Adrenal gland (tissue), 9 donors: ENCODE measurements at regions not wholly inside any gene's neighbourhood (a gene's known extent, or its start where the extent isn't known, plus 50 kb on each side); places are given as distances from the start of the nearest gene placed in this dataset.

Experiments used
- DNase-seq, 7 donors: peaks; one replicate each; pipeline ENCODE4 v3.0.0-alpha.2; 2019 to 2020
- H3K27ac ChIP-seq, 5 donors: fragments of 200-600 bp; sonication (generic) in 4 of 5; 1 replicate in 3 of 5; 2 replicates in 2 of 5; pipeline versions ENCODE4 v1.5.1 to v1.8.0; 2016 to 2020; ENCODE audit warnings: mild to moderate bottlenecking in 1 of 5
- H3K27me3 ChIP-seq: fragments of 200-600 bp; 2 replicates; pipeline ENCODE4 v1.8.0; 2021
- H3K36me3 ChIP-seq, 2 donors: fragments of 200-600 bp; replicated peaks in 1 of 2; 1 replicate in 1 of 2; 2 replicates in 1 of 2; pipeline versions ENCODE4 v1.5.1 to v1.8.0; 2018 to 2022
- H3K4me1 ChIP-seq, 2 donors: fragments of 200-600 bp; replicated peaks in 1 of 2; 1 replicate in 1 of 2; 2 replicates in 1 of 2; pipeline versions ENCODE4 v1.5.1 to v1.8.0; 2018 to 2021
- H3K4me3 ChIP-seq, 4 donors: fragments of 200-600 bp; sonication (generic) in 3 of 4; one replicate each; pipeline ENCODE4 v1.5.1; 2016 to 2018
- H3K9me3 ChIP-seq, 3 donors: fragments of 200-600 bp; sonication (generic) in 1 of 3; replicated peaks in 1 of 3; 1 replicate in 2 of 3; 2 replicates in 1 of 3; pipeline versions ENCODE4 v1.5.1 to v1.8.0; 2016 to 2021
- CTCF ChIP-seq, 6 experiments: fragments of 450-650 bp in 4 of 6; fragments of 200-600 bp in 2 of 6; sonication (generic) in 1 of 6; IDR thresholded peaks; 1 replicate in 5 of 6; 2 replicates in 1 of 6; pipeline versions ENCODE4 v1.5.1 to v1.8.0; 2016 to 2021; ENCODE audit warnings: antibody characterized with exemption in 6 of 6, mild to moderate bottlenecking in 2 of 6, moderate library complexity in 1 of 6
- POLR2A ChIP-seq, 2 donors: fragments of 450-650 bp; IDR thresholded peaks; one replicate each; pipeline ENCODE4 v1.6.1; 2017; ENCODE audit warnings: antibody characterized with exemption in 2 of 2, mild to moderate bottlenecking in 2 of 2, moderate library complexity in 1 of 2
- WGBS, 4 donors: extraction: QIAGEN DNeasy Blood & Tissue Kit in 2 of 4; methylation state at CpG; one replicate each; pipeline versions ENCODE4 v1.1.5 to v1.1.7; 2013 to 2017; 5-methylcytosine and 5-hydroxymethylcytosine counted together
- intact Hi-C, 2 donors: fragments of 100-400 bp; cut with DNase I; formaldehyde crosslinking; loops; one replicate each; pipeline versions ENCODE4 v1.14.1 to v1.15.0; 2022 to 2023
- donor health status: healthy with polysubstance abuse.
- donor health status: Bipolar disorder and iron deficiency.
- donor health status: DM: yes; HTN: yes; CAD: no.
- donor health status: DM: no; HTN: no; CAD: no.
- donor health status: DM: no; HTN: no; CAD: no.

GRCh38 chr4:151896880-151897279, 136.1 kb upstream of the GATB start:
- Histone ChIP-seq H3K4me3 (no peak overlapping the region), H3K36me3 (no peaks in the 10 kb centered on the region), H3K4me1 (no peaks in the 10 kb centered on the region), H3K9me3 (no peaks in the 10 kb centered on the region), H3K27ac (no peak overlapping the region), H3K27me3 (no peaks in the 10 kb centered on the region)
- TF ChIP-seq CTCF (IDR thresholded peaks at IDR 0.05) (no peak), POLR2A (IDR thresholded peaks at IDR 0.05) (no peak)
- intact Hi-C loops, result no loop called here
- 70 to 100% (median 97%) methylated on average over 1 to 2 of the region's 2 CpGs for WGBS, 4 donors
- no peak for DNase-seq

- Histone ChIP-seq H3K4me1 (no peaks in the 10 kb centered on the region), H3K9me3 (no peaks in the 10 kb centered on the region), H3K36me3 (no peaks in the 10 kb centered on the region), H3K27ac (no peak overlapping the region), H3K27me3 (no peaks in the 10 kb centered on the region), H3K4me3 (no peak overlapping the region)
- WGBS, 4 donors, result 84 to 97% (median 91%) methylated on average over 3 of the region's 3 CpGs
- TF ChIP-seq CTCF (IDR thresholded peaks at IDR 0.05) (no peak), POLR2A (IDR thresholded peaks at IDR 0.05) (no peak)
- no peak for DNase-seq
- intact Hi-C loops, result no loop called here
These were observed 134.9 kb upstream of the GATB start for GRCh38 chr4:151895671-151896070.

GRCh38 chr4:151894246-151894645, 133.4 kb upstream of the GATB start:
- Histone ChIP-seq H3K27ac (no peak overlapping the region), H3K9me3 (no peaks in the 10 kb centered on the region), H3K4me1 (no peaks in the 10 kb centered on the region), H3K27me3 (no peaks in the 10 kb centered on the region), H3K4me3 (no peak overlapping the region), H3K36me3 (no peaks in the 10 kb centered on the region)
- no peak for DNase-seq
- 88 to 92% (median 90%) methylated on average over 3 of the region's 3 CpGs for WGBS, 4 donors
- no peak for TF ChIP-seq CTCF (IDR thresholded peaks at IDR 0.05)
- no peak for TF ChIP-seq POLR2A (IDR thresholded peaks at IDR 0.05)
- intact Hi-C loops, result no loop called here

GRCh38 chr4:151888367-151888866, 127.6 kb upstream of the GATB start:
- Histone ChIP-seq H3K27ac (no peak overlapping the region), H3K36me3 (no peaks in the 10 kb centered on the region), H3K9me3 (no peaks in the 10 kb centered on the region), H3K27me3 (no peaks in the 10 kb centered on the region), H3K4me1 (no peaks in the 10 kb centered on the region), H3K4me3 (no peak overlapping the region)
- no peak for DNase-seq
- intact Hi-C loops, result no loop called here
- TF ChIP-seq CTCF (IDR thresholded peaks at IDR 0.05) (no peak), POLR2A (IDR thresholded peaks at IDR 0.05) (no peak)
- WGBS, 4 donors, result 90 to 92% (median 92%) methylated on average over 6 of the region's 6 CpGs
